IMR-90 (cell line): ENCODE measurements at regions not wholly inside any gene's neighbourhood (a gene's known extent, or its start where the extent isn't known, plus 50 kb on each side); places are given as distances from the start of the nearest gene placed in this dataset.

Experiments used
- ATAC-seq: fragments of 200-7000 bp; cut with Tn5 transposase; 2 replicates; pipeline ENCODE4 v1.9.1; 2020; ENCODE audit warnings: low read depth, mild to moderate bottlenecking, moderate library complexity
- BruUV-seq: library from RNA; stranded (reverse); fragments of 400-500 nt; replicated peaks from 2 replicates; lab custom pipeline; 2021; lab: Mats Ljungman, UMichigan
- CTCF ChIA-PET: fragments of 300-600 bp; formaldehyde crosslinking; extraction: SDS; loops from one replicate; lab custom pipeline; 2021; ENCODE audit warnings: antibody characterized with exemption; lab: Yijun Ruan, JAX
- POLR2A ChIA-PET: fragments of 300-600 bp; sonication (Branson Sonifier 250); formaldehyde crosslinking; loops from one replicate; lab custom pipeline; 2022; ENCODE audit warnings: antibody characterized with exemption; ENCODE audit not compliant: unreplicated experiment; lab: Charles Lee
- DNase-seq: peaks from one replicate; pipeline ENCODE4 v3.0.0; 2013
- H2AFZ ChIP-seq: replicated peaks from 2 replicates; pipeline ENCODE3; 2013; ENCODE audit warnings: low read length, mild to moderate bottlenecking; ENCODE audit not compliant: poor library complexity
- H2AK5ac ChIP-seq: 2 replicates; pipeline ENCODE4 v1.6.1; 2013; ENCODE audit warnings: low read depth, low read length, inconsistent platforms
- H2AK9ac ChIP-seq: replicated peaks from 2 replicates; pipeline ENCODE3; 2013; ENCODE audit warnings: mild to moderate bottlenecking, low read depth, low read length, moderate library complexity; ENCODE audit not compliant: poor library complexity
- H2BK120ac ChIP-seq: 2 replicates; pipeline ENCODE4 v1.6.1; 2013; ENCODE audit warnings: low read depth, low read length, inconsistent platforms
- H2BK15ac ChIP-seq: 3 replicates; pipeline ENCODE4 v1.6.1; 2013; ENCODE audit warnings: low read depth, low read length, inconsistent platforms
- H2BK20ac ChIP-seq: 2 replicates; pipeline ENCODE4 v1.6.1; 2013; ENCODE audit warnings: low read depth, mild to moderate bottlenecking, inconsistent platforms, low read length, moderate library complexity
- H2BK5ac ChIP-seq: 2 replicates; pipeline ENCODE4 v1.6.1; 2013; ENCODE audit warnings: mild to moderate bottlenecking, low read depth, low read length, inconsistent platforms; ENCODE audit not compliant: poor library complexity, severe bottlenecking
- H3K14ac ChIP-seq: replicated peaks from 2 replicates; pipeline ENCODE4 v1.6.1; 2013; ENCODE audit warnings: low read depth, low read length, inconsistent platforms
- H3K18ac ChIP-seq: 2 replicates; pipeline ENCODE4 v1.6.1; 2013; ENCODE audit warnings: low read depth, low read length, control low read depth
- H3K23ac ChIP-seq: 2 replicates; pipeline ENCODE4 v1.6.1; 2013; ENCODE audit warnings: low read depth, low read length, inconsistent platforms
- H3K27ac ChIP-seq: 2 replicates; pipeline ENCODE4 v1.5.1; 2013; ENCODE audit warnings: mild to moderate bottlenecking, control low read depth, low read length; ENCODE audit not compliant: insufficient read depth
- H3K27me3 ChIP-seq: 2 replicates; pipeline ENCODE4 v1.6.1; 2013; ENCODE audit warnings: low read length; ENCODE audit not compliant: control insufficient read depth, insufficient read depth
- H3K36me3 ChIP-seq: 2 replicates; pipeline ENCODE4 v1.6.1; 2013; ENCODE audit warnings: low read length, mixed read lengths; ENCODE audit not compliant: control insufficient read depth, insufficient read depth
- H3K4ac ChIP-seq: 2 replicates; pipeline ENCODE4 v1.6.1; 2013; ENCODE audit warnings: low read depth, low read length, inconsistent platforms
- H3K4me1 ChIP-seq: 2 replicates; pipeline ENCODE4 v1.6.1; 2013; ENCODE audit warnings: low read length, mixed read lengths; ENCODE audit not compliant: control insufficient read depth, insufficient read depth
- H3K4me2 ChIP-seq: 2 replicates; pipeline ENCODE4 v1.6.1; 2013; ENCODE audit warnings: low read depth, mild to moderate bottlenecking, control low read depth, low read length, moderate library complexity
- H3K4me3 ChIP-seq: 2 replicates; pipeline ENCODE4 v1.5.1; 2013; ENCODE audit warnings: low read depth, mild to moderate bottlenecking, control low read depth, low read length, moderate library complexity; ENCODE audit not compliant: insufficient read depth
- H3K56ac ChIP-seq: 2 replicates; pipeline ENCODE4 v1.6.1; 2013; ENCODE audit warnings: low read length, inconsistent platforms; ENCODE audit not compliant: insufficient read depth; ENCODE audit errors: extremely low read depth
- H3K79me1 ChIP-seq, 2 experiments: 2 replicates each; pipeline ENCODE4 v1.6.1; 2013; ENCODE audit warnings: low read length in 2 of 2, inconsistent platforms in 1 of 2, low read depth in 1 of 2
- H3K9ac ChIP-seq: 2 replicates; pipeline ENCODE4 v1.6.1; 2013; ENCODE audit warnings: low read depth, low read length, control low read depth
- H3K9me1 ChIP-seq: 2 replicates; pipeline ENCODE4 v1.6.1; 2013; ENCODE audit warnings: low read length, inconsistent platforms; ENCODE audit not compliant: insufficient read depth
- H3K9me3 ChIP-seq: 2 replicates; pipeline ENCODE4 v1.6.1; 2013; ENCODE audit warnings: low read length; ENCODE audit not compliant: control insufficient read depth, insufficient read depth
- H4K20me1 ChIP-seq: 2 replicates; pipeline ENCODE4 v1.6.1; 2013; ENCODE audit warnings: low read length, inconsistent platforms; ENCODE audit not compliant: insufficient read depth
- H4K5ac ChIP-seq: 2 replicates; pipeline ENCODE4 v1.6.1; 2013; ENCODE audit warnings: mild to moderate bottlenecking, low read depth, low read length, control low read depth
- H4K8ac ChIP-seq, 2 experiments: 2 replicates each; pipeline ENCODE4 v1.6.1; 2013; ENCODE audit warnings: low read depth in 2 of 2, low read length in 2 of 2, control low read depth in 1 of 2, inconsistent platforms in 1 of 2
- H4K91ac ChIP-seq: 2 replicates; pipeline ENCODE4 v1.6.1; 2013; ENCODE audit warnings: low read depth, low read length, inconsistent platforms; ENCODE audit not compliant: insufficient read depth
- BHLHE40 ChIP-seq: fragments of 150-350 bp; IDR thresholded peaks from 2 replicates; pipeline ENCODE4 v1.6.1; 2016; ENCODE audit warnings: mild to moderate bottlenecking, low read depth, low read length
- CEBPB ChIP-seq: IDR thresholded peaks from 2 replicates; pipeline ENCODE4 v1.6.1; 2012; ENCODE audit warnings: low read depth, low read length, improper control_type of control experiment
- CHD1 ChIP-seq: IDR thresholded peaks from 2 replicates; pipeline ENCODE4 v1.6.1; 2012; ENCODE audit warnings: low read depth, low read length, improper control_type of control experiment
- CTCF ChIP-seq: conservative IDR thresholded peaks from 2 replicates; pipeline ENCODE4 v1.5.1; 2012; ENCODE audit warnings: mild to moderate bottlenecking, low read depth, low read length, improper control_type of control experiment
- ELK1 ChIP-seq: fragments of 150-350 bp; IDR thresholded peaks from 2 replicates; pipeline ENCODE4 v1.6.1; 2016; ENCODE audit warnings: low read depth, mild to moderate bottlenecking, low read length, moderate library complexity, borderline replicate concordance
- FOS ChIP-seq: fragments of 150-350 bp; IDR thresholded peaks from 2 replicates; pipeline ENCODE4 v1.6.1; 2016; ENCODE audit warnings: low read depth, low read length
- MAFK ChIP-seq: IDR thresholded peaks from 2 replicates; pipeline ENCODE4 v1.6.1; 2012; ENCODE audit warnings: low read depth, low read length, improper control_type of control experiment
- MAZ ChIP-seq: IDR thresholded peaks from 2 replicates; pipeline ENCODE4 v1.6.1; 2012; ENCODE audit warnings: low read depth, mild to moderate bottlenecking, low read length, improper control_type of control experiment, moderate library complexity, borderline replicate concordance
- MXI1 ChIP-seq: IDR thresholded peaks from 2 replicates; pipeline ENCODE4 v1.6.1; 2012; ENCODE audit warnings: low read depth, mild to moderate bottlenecking, low read length, moderate library complexity, borderline replicate concordance
- NFE2L2 ChIP-seq: fragments of 150-350 bp; IDR thresholded peaks from 2 replicates; pipeline ENCODE4 v1.6.1; 2016; ENCODE audit warnings: low read depth, mild to moderate bottlenecking, low read length
- POLR2A ChIP-seq: IDR thresholded peaks from 2 replicates; pipeline ENCODE4 v1.6.1; 2012; ENCODE audit warnings: mild to moderate bottlenecking, low read depth, low read length
- RAD21 ChIP-seq: IDR thresholded peaks from 2 replicates; pipeline ENCODE4 v1.6.1; 2012; ENCODE audit warnings: low read length, improper control_type of control experiment
- RCOR1 ChIP-seq: IDR thresholded peaks from 2 replicates; pipeline ENCODE4 v1.6.1; 2012; ENCODE audit warnings: mild to moderate bottlenecking, low read length, improper control_type of control experiment; ENCODE audit not compliant: insufficient replicate concordance
- RFX5 ChIP-seq: IDR thresholded peaks from 2 replicates; pipeline ENCODE4 v1.8.0; 2012; ENCODE audit warnings: low read depth, mild to moderate bottlenecking, low read length, moderate library complexity
- SMC3 ChIP-seq: fragments of 150-350 bp; IDR thresholded peaks from 2 replicates; pipeline ENCODE4 v1.6.1; 2016; ENCODE audit warnings: low read depth, mild to moderate bottlenecking, antibody characterized with exemption, low read length, moderate library complexity
- USF2 ChIP-seq: fragments of 150-350 bp; IDR thresholded peaks from 2 replicates; pipeline ENCODE4 v1.6.1; 2017; ENCODE audit warnings: mild to moderate bottlenecking, antibody characterized with exemption, low read length, low read depth
- WGBS, 2 experiments: methylation state at CpG; one replicate each; pipeline versions ENCODE4 v1.1.5 to v1.1.7; 2013; ENCODE audit warnings: missing lambda C conversion rate in 2 of 2; ENCODE audit not compliant: insufficient read length in 1 of 2; ENCODE audit errors: extremely low coverage in 2 of 2; 5-methylcytosine and 5-hydroxymethylcytosine counted together
- dilution Hi-C: fragments of 300-500 bp; cut with HindIII; formaldehyde crosslinking; loops from one replicate; pipeline ENCODE4 v1.14.3; 2018; ENCODE audit warnings: low sequenced_read_pairs; ENCODE audit not compliant: unreplicated experiment
- in situ Hi-C: fragments of 300-500 bp; cut with MboI; formaldehyde crosslinking; loops from 3 replicates; pipeline ENCODE4 v1.14.3; 2019; ENCODE audit warnings: low sequenced_read_pairs, inconsistent platforms, mixed read lengths
- intact Hi-C: fragments of 100-400 bp; cut with micrococcal nuclease; formaldehyde crosslinking; loops from 2 replicates; pipeline ENCODE4 v1.10.0; 2022

- no peak overlapping the region for H3K4ac ChIP-seq
- H3K27ac ChIP-seq: no peak overlapping the region
- no peak overlapping the region for H2BK120ac ChIP-seq
- intact Hi-C loops: no loop called here
- DNase-seq: no peak
- H4K20me1 ChIP-seq: no peaks in the 10 kb centered on the region
- no peak overlapping the region for H3K56ac ChIP-seq
- CTCF ChIA-PET: no interaction called here
- H3K27me3 ChIP-seq: no peaks in the 10 kb centered on the region
- dilution Hi-C loops: no loop called here
- H3K9ac ChIP-seq: no peak overlapping the region
- H2AK5ac ChIP-seq: no peak overlapping the region
- no peak overlapping the region for H3K18ac ChIP-seq
- peaks cover 2% of the 10 kb centered on the region; the same call in 1 of the 2 replicates for H3K9me3 ChIP-seq
- no peak overlapping the region for H3K23ac ChIP-seq
- H2AK9ac ChIP-seq: no peak overlapping the region
- POLR2A ChIA-PET: no interaction called here
- H4K8ac ChIP-seq: no peak overlapping the region
- no peak overlapping the region for H2BK15ac ChIP-seq
- H3K4me2 ChIP-seq: no peak overlapping the region
- no TSS peak for BruUV-seq
- no peaks in the 10 kb centered on the region for H3K36me3 ChIP-seq
- H3K14ac ChIP-seq: no peak overlapping the region
- no peak overlapping the region for H4K5ac ChIP-seq
- H3K9me1 ChIP-seq: no peaks in the 10 kb centered on the region
- no peak for ATAC-seq
- H3K4me1 ChIP-seq: no peaks in the 10 kb centered on the region
- H2BK20ac ChIP-seq: no peak overlapping the region
- H2AFZ ChIP-seq: no peak overlapping the region
- no peak for TF ChIP-seq RFX5
- TF ChIP-seq CTCF: no peak
- no peak for TF ChIP-seq RCOR1
- no peak for TF ChIP-seq MAZ
- TF ChIP-seq POLR2A: no peak
- TF ChIP-seq SMC3: no peak
- no peak for TF ChIP-seq USF2
- no peak for TF ChIP-seq CHD1
- no peak for TF ChIP-seq MAFK
- no peak for TF ChIP-seq FOS
- no peak for TF ChIP-seq NFE2L2
- no peak for TF ChIP-seq BHLHE40
- TF ChIP-seq ELK1: no peak
- TF ChIP-seq RAD21: no peak
- no peak for TF ChIP-seq CEBPB
- no peak for TF ChIP-seq MXI1
- H3K4me3 ChIP-seq: no peak overlapping the region
- in situ Hi-C loops: no loop called here
- H2BK5ac ChIP-seq: no peak overlapping the region
- no peaks in the 10 kb centered on the region for H3K79me1 ChIP-seq
- no peak overlapping the region for H4K91ac ChIP-seq
- WGBS, 2 experiments: no CpG with 5 or more reads among the region's 5 CpGs
These were observed 417.4 kb downstream of the TMA16 start for GRCh38 chr4:163911891-163912290.
